CD14-positive monocyte (primary cell): ENCODE measurements at regions not wholly inside any gene's neighbourhood (a gene's known extent, or its start where the extent isn't known, plus 50 kb on each side); places are given as distances from the start of the nearest gene placed in this dataset.

ENCODE experiments used
- DNase-seq, 3 donors: peaks; one replicate each; pipeline ENCODE4 v3.0.0-alpha.2; 2011 to 2022
- H2AFZ ChIP-seq: 2 replicates; pipeline ENCODE4 v1.6.0; 2012; ENCODE audit warnings: mild to moderate bottlenecking, low read depth, low read length, inconsistent platforms; ENCODE audit not compliant: insufficient read depth, poor library complexity, severe bottlenecking
- H3K27ac ChIP-seq, 2 donors: 1 replicate in 1 of 2; 2 replicates in 1 of 2; pipeline ENCODE4 v1.5.1; 2012 to 2013; ENCODE audit warnings: low read length in 2 of 2, control low read depth in 1 of 2, inconsistent platforms in 1 of 2, low read depth in 1 of 2, mild to moderate bottlenecking in 1 of 2
- H3K27me3 ChIP-seq, 2 donors: one replicate each; pipeline versions ENCODE4 v1.6.0 to v1.6.1; 2011 to 2013; ENCODE audit warnings: low read length in 2 of 2; ENCODE audit not compliant: control insufficient read depth in 2 of 2, insufficient read depth in 2 of 2
- H3K36me3 ChIP-seq, 2 donors: replicated peaks in 1 of 2; 1 replicate in 1 of 2; 2 replicates in 1 of 2; pipeline versions ENCODE4 v1.5.1 to v1.6.1; 2012 to 2013; ENCODE audit warnings: low read length in 2 of 2, control low read depth in 1 of 2, inconsistent platforms in 1 of 2, mild to moderate bottlenecking in 1 of 2; ENCODE audit not compliant: insufficient read depth in 2 of 2, control insufficient read depth in 1 of 2
- H3K4me1 ChIP-seq, 2 donors: 1 replicate in 1 of 2; 2 replicates in 1 of 2; pipeline versions ENCODE4 v1.5.1 to v1.6.1; 2012 to 2013; ENCODE audit warnings: low read length in 2 of 2, control low read depth in 1 of 2, inconsistent platforms in 1 of 2, mild to moderate bottlenecking in 1 of 2, moderate library complexity in 1 of 2; ENCODE audit not compliant: insufficient read depth in 2 of 2, control insufficient read depth in 1 of 2
- H3K4me2 ChIP-seq: replicated peaks from 2 replicates; pipeline ENCODE3; 2012; ENCODE audit warnings: low read length, moderate library complexity, mild to moderate bottlenecking; ENCODE audit not compliant: poor library complexity, severe bottlenecking; ENCODE audit errors: extremely low read depth
- H3K4me3 ChIP-seq, 3 experiments: fragments of 200-600 bp in 1 of 3; sonication (generic) in 1 of 3; replicated peaks in 1 of 3; 1 replicate in 2 of 3; 2 replicates in 1 of 3; pipeline ENCODE4 v1.5.1; 2011 to 2013; ENCODE audit warnings: low read length in 3 of 3, mild to moderate bottlenecking in 3 of 3, control low read depth in 2 of 3, low read depth in 2 of 3, inconsistent platforms in 1 of 3, moderate library complexity in 1 of 3
- H3K79me2 ChIP-seq: 2 replicates; pipeline ENCODE4 v1.6.0; 2012; ENCODE audit warnings: mild to moderate bottlenecking, control low read depth, inconsistent platforms, low read length, moderate library complexity; ENCODE audit not compliant: insufficient read depth
- H3K9ac ChIP-seq: 2 replicates; pipeline ENCODE4 v1.6.0; 2017; ENCODE audit warnings: low read length, mild to moderate bottlenecking; ENCODE audit not compliant: insufficient read depth, poor library complexity, severe bottlenecking
- H3K9me3 ChIP-seq, 2 donors: replicated peaks in 1 of 2; 1 replicate in 1 of 2; 2 replicates in 1 of 2; pipeline versions ENCODE4 v1.5.1 to v1.6.1; 2012 to 2013; ENCODE audit warnings: low read length in 2 of 2, control low read depth in 1 of 2; ENCODE audit not compliant: control insufficient read depth in 1 of 2, insufficient read depth in 1 of 2
- H4K20me1 ChIP-seq: 2 replicates; pipeline ENCODE4 v1.6.0; 2012; ENCODE audit warnings: mild to moderate bottlenecking, low read length, control low read depth, moderate library complexity; ENCODE audit not compliant: insufficient read depth
- H3K27ac Mint-ChIP-seq, 7 donors: one replicate each; pipeline ENCODE4 v1.8.0; 2020; ENCODE audit warnings: mild to moderate bottlenecking in 7 of 7, mixed read lengths in 7 of 7, moderate library complexity in 6 of 7, inconsistent platforms in 2 of 7
- H3K27me3 Mint-ChIP-seq, 3 donors: one replicate each; pipeline ENCODE4 v1.8.0; 2021 to 2022; ENCODE audit warnings: low read depth in 3 of 3, mild to moderate bottlenecking in 3 of 3, mixed read lengths in 3 of 3, moderate library complexity in 3 of 3, inconsistent platforms in 1 of 3
- H3K36me3 Mint-ChIP-seq, 2 donors: one replicate each; pipeline ENCODE4 v1.8.0; 2020; ENCODE audit warnings: mixed read lengths in 2 of 2, inconsistent platforms in 1 of 2, mild to moderate bottlenecking in 1 of 2
- H3K4me1 Mint-ChIP-seq: one replicate; pipeline ENCODE4 v1.8.0; 2020; ENCODE audit warnings: mild to moderate bottlenecking, mixed read lengths
- H3K4me3 Mint-ChIP-seq, 2 donors: one replicate each; pipeline ENCODE4 v1.8.0; 2020; ENCODE audit warnings: mild to moderate bottlenecking in 2 of 2, mixed read lengths in 2 of 2, moderate library complexity in 1 of 2
- H3K9me3 Mint-ChIP-seq, 7 donors: one replicate each; pipeline ENCODE4 v1.8.0; 2020 to 2022; ENCODE audit warnings: mixed read lengths in 7 of 7, mild to moderate bottlenecking in 6 of 7, moderate library complexity in 6 of 7, inconsistent platforms in 2 of 7
- WGBS: methylation state at CpG from one replicate; pipeline ENCODE4 v1.1.5; 2013; ENCODE audit warnings: missing lambda C conversion rate; ENCODE audit not compliant: insufficient coverage; 5-methylcytosine and 5-hydroxymethylcytosine counted together
- intact Hi-C, 2 donors: fragments of 100-400 bp; cut with micrococcal nuclease; formaldehyde crosslinking; loops; one replicate each; pipeline versions ENCODE4 v1.15.0 to v1.15.1; 2023
- TF ChIP-seq, protein P1 (sequence below): fragments of 200-600 bp; IDR thresholded peaks from one replicate; pipeline ENCODE4 v1.8.0; 2022; ENCODE audit warnings: antibody characterized with exemption, mild to moderate bottlenecking

DNA sequence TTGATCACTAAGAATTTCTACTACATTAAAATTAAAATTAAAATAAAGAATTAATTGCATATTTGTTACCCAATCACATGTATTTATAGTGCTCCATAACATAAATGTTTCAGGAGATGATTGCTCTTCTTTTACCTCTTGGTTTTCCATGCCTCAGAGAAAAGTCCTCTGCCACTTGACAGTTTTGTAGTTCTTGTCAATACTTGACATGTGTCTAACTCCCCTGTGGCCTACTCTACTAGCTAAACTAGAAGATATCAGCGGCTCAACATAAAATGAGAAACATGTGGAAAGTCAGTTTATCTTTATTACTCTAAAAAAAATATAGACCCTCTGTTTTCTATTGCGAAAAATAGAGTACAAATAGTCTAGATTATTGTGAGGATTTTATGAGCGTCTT lies 650.6 kb upstream of the NUDT12 start:
- no peaks in the 10 kb centered on the region for H3K4me1 Mint-ChIP-seq
- H3K79me2 ChIP-seq, result no peaks in the 10 kb centered on the region
- no peaks in the 10 kb centered on the region for H4K20me1 ChIP-seq
- DNase-seq, result no peak
- intact Hi-C loops, result no loop called here
- peaks cover 0 to 2% (median 0%) of the 10 kb centered on the region in 7 donors for H3K9me3 Mint-ChIP-seq
- H3K27me3 Mint-ChIP-seq, result peaks cover 0 to under 1% (median 0%) of the 10 kb centered on the region in 3 donors
- no peak overlapping the region for H3K27ac ChIP-seq
- WGBS, result no CpG with 5 or more reads among the region's 3 CpGs
- H2AFZ ChIP-seq, result no peak overlapping the region
- H3K27me3 ChIP-seq, result no peaks in the 10 kb centered on the region
- no peaks in the 10 kb centered on the region for H3K36me3 Mint-ChIP-seq
- no peaks in the 10 kb centered on the region for H3K36me3 ChIP-seq
- H3K4me3 Mint-ChIP-seq, result no peak overlapping the region
- H3K9me3 ChIP-seq, result no peaks in the 10 kb centered on the region
- no peak overlapping the region for H3K4me3 ChIP-seq
- no peak overlapping the region for H3K9ac ChIP-seq
- no peaks in the 10 kb centered on the region for H3K4me1 ChIP-seq
- no peak overlapping the region for H3K4me2 ChIP-seq
- TF ChIP-seq, protein P1, sequence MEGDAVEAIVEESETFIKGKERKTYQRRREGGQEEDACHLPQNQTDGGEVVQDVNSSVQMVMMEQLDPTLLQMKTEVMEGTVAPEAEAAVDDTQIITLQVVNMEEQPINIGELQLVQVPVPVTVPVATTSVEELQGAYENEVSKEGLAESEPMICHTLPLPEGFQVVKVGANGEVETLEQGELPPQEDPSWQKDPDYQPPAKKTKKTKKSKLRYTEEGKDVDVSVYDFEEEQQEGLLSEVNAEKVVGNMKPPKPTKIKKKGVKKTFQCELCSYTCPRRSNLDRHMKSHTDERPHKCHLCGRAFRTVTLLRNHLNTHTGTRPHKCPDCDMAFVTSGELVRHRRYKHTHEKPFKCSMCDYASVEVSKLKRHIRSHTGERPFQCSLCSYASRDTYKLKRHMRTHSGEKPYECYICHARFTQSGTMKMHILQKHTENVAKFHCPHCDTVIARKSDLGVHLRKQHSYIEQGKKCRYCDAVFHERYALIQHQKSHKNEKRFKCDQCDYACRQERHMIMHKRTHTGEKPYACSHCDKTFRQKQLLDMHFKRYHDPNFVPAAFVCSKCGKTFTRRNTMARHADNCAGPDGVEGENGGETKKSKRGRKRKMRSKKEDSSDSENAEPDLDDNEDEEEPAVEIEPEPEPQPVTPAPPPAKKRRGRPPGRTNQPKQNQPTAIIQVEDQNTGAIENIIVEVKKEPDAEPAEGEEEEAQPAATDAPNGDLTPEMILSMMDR, result no peak
- H3K27ac Mint-ChIP-seq, result no peak overlapping the region

DNA sequence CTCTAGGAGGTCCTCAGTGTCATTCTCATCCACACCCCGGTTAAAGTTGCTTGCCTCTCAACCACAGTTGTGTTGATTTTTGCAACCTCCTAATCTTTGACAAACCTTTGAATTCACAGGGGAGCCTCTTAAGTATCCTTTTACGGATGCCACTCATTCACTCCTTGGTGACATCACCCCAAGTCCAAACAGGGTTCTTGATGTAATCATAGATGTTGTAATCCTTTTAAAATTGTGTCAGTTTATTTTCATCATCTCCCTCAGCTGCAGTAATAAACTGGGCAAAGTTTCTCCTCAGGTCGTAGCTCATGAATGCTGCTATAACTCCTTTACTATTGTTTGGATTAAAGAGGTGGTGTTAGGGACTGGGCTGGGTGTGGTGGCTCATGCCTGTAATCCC lies 637.2 kb upstream of the NUDT12 start:
- TF ChIP-seq, protein P1, result no peak
- H3K27ac ChIP-seq, result no peak overlapping the region
- H3K79me2 ChIP-seq, result no peaks in the 10 kb centered on the region
- H3K36me3 ChIP-seq, result no peaks in the 10 kb centered on the region
- H3K27ac Mint-ChIP-seq, result no peak overlapping the region
- H2AFZ ChIP-seq, result no peak overlapping the region
- H3K27me3 ChIP-seq, result no peaks in the 10 kb centered on the region
- H3K4me1 Mint-ChIP-seq, result no peaks in the 10 kb centered on the region
- DNase-seq, result no peak
- no peak overlapping the region for H3K4me2 ChIP-seq
- H3K9ac ChIP-seq, result no peak overlapping the region
- no peak overlapping the region for H3K4me3 ChIP-seq
- peaks cover 3 to 9% of the 10 kb centered on the region in 2 donors for H3K9me3 ChIP-seq
- H3K27me3 Mint-ChIP-seq, result peaks cover 0 to 5% (median 0%) of the 10 kb centered on the region in 3 donors
- H3K4me3 Mint-ChIP-seq, result no peak overlapping the region
- H3K36me3 Mint-ChIP-seq, result no peaks in the 10 kb centered on the region
- no peaks in the 10 kb centered on the region for H4K20me1 ChIP-seq
- WGBS, result 100% methylated on average over 1 of the region's 3 CpGs
- H3K9me3 Mint-ChIP-seq, result peaks cover 0 to 7% (median 0%) of the 10 kb centered on the region in 7 donors
- H3K4me1 ChIP-seq, result no peaks in the 10 kb centered on the region
- intact Hi-C loops, result no loop called here
